OCI-LY3 (cell line): ENCODE measurements at regions not wholly inside any gene's neighbourhood (a gene's known extent, or its start where the extent isn't known, plus 50 kb on each side); places are given as distances from the start of the nearest gene placed in this dataset.

Experiments used
- CTCF ChIP-seq: fragments of 200-600, 300-600 bp; sonication (generic); IDR thresholded peaks from 2 replicates; pipeline ENCODE4 v1.5.1; 2014; ENCODE audit warnings: antibody characterized with exemption, low read length, low read depth
- EZH2phosphoT487 ChIP-seq: fragments of 200-600 bp; shearing (Covaris generic); IDR thresholded peaks from 2 replicates; pipeline ENCODE4 v1.6.1; 2018; ENCODE audit warnings: antibody characterized with exemption, mixed run types, low read depth

GRCh38 chr18:44473394-44474066 is 207.2 kb upstream of the SETBP1 start:
- TF ChIP-seq CTCF (no peak), EZH2phosphoT487 (no peak)
